ENCODE measurements at regions not wholly inside any gene's neighbourhood (a gene's known extent, or its start where the extent isn't known, plus 50 kb on each side); places are given as distances from the start of the nearest gene placed in this dataset.

- TF ChIP-seq CTCF (conservative IDR thresholded peaks at IDR 0.05; ENCODE audit: low read length) (no peak), EZH2phosphoT487 (IDR thresholded peaks at IDR 0.05; ENCODE audit: borderline replicate concordance) (no peak)
Observed at GRCh38 chr9:107691664-107692063, 202.1 kb upstream of the KLF4 start.

Data from Loucy (cell line).